ENCODE measurements at regions not wholly inside any gene's neighbourhood (a gene's known extent, or its start where the extent isn't known, plus 50 kb on each side); places are given as distances from the start of the nearest gene placed in this dataset.

DNA sequence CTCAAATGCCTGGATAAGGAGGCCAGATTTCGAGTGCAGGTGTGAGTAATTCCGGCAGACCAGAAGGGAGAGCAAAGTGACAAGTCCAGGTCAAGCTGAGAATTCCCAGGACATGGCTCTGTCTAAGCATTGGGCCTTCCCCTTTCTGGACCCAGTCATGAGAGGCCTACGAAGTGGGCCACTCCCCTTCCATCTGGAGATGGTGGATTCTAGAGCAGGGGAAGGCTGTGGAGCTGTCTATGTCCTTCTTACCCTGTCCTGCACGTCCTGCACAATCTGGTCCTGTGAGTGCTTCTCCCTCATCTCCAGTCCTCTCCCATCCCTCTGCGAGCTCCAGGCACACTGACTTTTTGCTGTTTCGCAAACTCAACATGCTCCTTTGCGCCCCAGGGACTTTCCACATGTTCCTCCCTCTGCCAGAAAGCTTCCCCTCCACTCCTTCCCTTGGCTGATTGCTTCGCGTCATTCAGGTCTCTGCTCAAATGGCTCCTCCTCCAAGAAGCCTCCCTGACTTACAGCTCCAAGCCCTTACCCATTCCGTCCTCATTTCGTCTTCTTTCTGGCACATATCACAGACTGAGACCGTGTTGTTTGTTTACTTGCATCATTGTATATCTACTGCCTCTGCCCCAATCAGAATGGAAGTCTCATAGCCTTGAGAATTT is 193.2 kb downstream of the URI1 start:
- no peak overlapping the region for H3K9ac ChIP-seq (ENCODE audit: low read length)
- H3F3A ChIP-seq (ENCODE audit: insufficient read depth, low read length), result no peaks in the 10 kb centered on the region
- H3K36me3 ChIP-seq (ENCODE audit: insufficient read depth, low read length), result no peaks in the 10 kb centered on the region
- no peak overlapping the region for H3K4me3 ChIP-seq (ENCODE audit: low read depth, low read length, poor library complexity, severe bottlenecking)
- no peaks in the 10 kb centered on the region for H3K79me2 ChIP-seq (ENCODE audit: insufficient read depth, low read length)
- no peak overlapping the region for H3K4me2 ChIP-seq (ENCODE audit: low read length)
- no peak overlapping the region for H2AFZ ChIP-seq (ENCODE audit: low read length)
- H4K20me1 ChIP-seq (ENCODE audit: insufficient read depth, low read length), result no peaks in the 10 kb centered on the region
- TF ChIP-seq EZH2 (IDR thresholded peaks at IDR 0.05; ENCODE audit: borderline replicate concordance, low read length), result no peak
- TF ChIP-seq, protein P1, sequence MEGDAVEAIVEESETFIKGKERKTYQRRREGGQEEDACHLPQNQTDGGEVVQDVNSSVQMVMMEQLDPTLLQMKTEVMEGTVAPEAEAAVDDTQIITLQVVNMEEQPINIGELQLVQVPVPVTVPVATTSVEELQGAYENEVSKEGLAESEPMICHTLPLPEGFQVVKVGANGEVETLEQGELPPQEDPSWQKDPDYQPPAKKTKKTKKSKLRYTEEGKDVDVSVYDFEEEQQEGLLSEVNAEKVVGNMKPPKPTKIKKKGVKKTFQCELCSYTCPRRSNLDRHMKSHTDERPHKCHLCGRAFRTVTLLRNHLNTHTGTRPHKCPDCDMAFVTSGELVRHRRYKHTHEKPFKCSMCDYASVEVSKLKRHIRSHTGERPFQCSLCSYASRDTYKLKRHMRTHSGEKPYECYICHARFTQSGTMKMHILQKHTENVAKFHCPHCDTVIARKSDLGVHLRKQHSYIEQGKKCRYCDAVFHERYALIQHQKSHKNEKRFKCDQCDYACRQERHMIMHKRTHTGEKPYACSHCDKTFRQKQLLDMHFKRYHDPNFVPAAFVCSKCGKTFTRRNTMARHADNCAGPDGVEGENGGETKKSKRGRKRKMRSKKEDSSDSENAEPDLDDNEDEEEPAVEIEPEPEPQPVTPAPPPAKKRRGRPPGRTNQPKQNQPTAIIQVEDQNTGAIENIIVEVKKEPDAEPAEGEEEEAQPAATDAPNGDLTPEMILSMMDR (IDR thresholded peaks at IDR 0.05; ENCODE audit: low read length), result no peak
- no peaks in the 10 kb centered on the region for H3K9me3 ChIP-seq (ENCODE audit: low read length)
- no peak overlapping the region for H3K27ac ChIP-seq (ENCODE audit: low read depth, low read length, poor library complexity, severe bottlenecking)
- no peaks in the 10 kb centered on the region for H3K4me1 ChIP-seq (ENCODE audit: insufficient read depth, low read length, severe bottlenecking)
- no peaks in the 10 kb centered on the region for H3K9me2 ChIP-seq (ENCODE audit: low read depth, low read length)
- H3K27me3 ChIP-seq (ENCODE audit: insufficient read depth, low read length), result no peaks in the 10 kb centered on the region

DNA sequence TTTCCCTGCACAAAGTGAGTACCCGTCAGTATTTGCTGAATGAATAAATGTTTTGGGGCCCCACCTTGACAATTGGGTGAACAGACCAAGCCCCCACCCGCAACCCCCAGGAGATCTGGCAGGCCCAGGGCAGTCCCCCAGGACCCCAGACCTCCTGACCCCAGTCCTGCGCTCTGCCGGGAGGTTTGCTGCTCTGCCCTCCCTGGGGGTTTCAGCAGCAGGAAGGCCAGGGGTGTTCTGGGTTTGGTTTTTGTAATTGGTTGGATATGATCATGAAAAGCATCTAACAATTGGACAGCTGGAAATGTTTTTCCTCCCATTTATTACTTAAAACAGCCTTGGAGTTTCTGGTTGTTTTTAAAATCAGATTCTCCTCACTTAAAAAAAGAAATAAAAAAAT is 193.8 kb downstream of the URI1 start:
- TF ChIP-seq EZH2 (IDR thresholded peaks at IDR 0.05; ENCODE audit: borderline replicate concordance, low read length), result no peak
- TF ChIP-seq, protein P1 (IDR thresholded peaks at IDR 0.05; ENCODE audit: low read length), result no peak
- Histone ChIP-seq H3F3A (ENCODE audit: insufficient read depth, low read length) (no peaks in the 10 kb centered on the region), H3K9ac (ENCODE audit: low read length) (no peak overlapping the region), H3K4me2 (ENCODE audit: low read length) (no peak overlapping the region), H3K4me3 (ENCODE audit: low read depth, low read length, poor library complexity, severe bottlenecking) (no peak overlapping the region), H3K9me2 (ENCODE audit: low read depth, low read length) (no peaks in the 10 kb centered on the region), H3K9me3 (ENCODE audit: low read length) (no peaks in the 10 kb centered on the region), H3K27ac (ENCODE audit: low read depth, low read length, poor library complexity, severe bottlenecking) (no peak overlapping the region), H3K79me2 (ENCODE audit: insufficient read depth, low read length) (no peaks in the 10 kb centered on the region), H3K27me3 (ENCODE audit: insufficient read depth, low read length) (no peaks in the 10 kb centered on the region), H3K36me3 (ENCODE audit: insufficient read depth, low read length) (no peaks in the 10 kb centered on the region), H2AFZ (ENCODE audit: low read length) (no peak overlapping the region), H3K4me1 (ENCODE audit: insufficient read depth, low read length, severe bottlenecking) (no peaks in the 10 kb centered on the region), H4K20me1 (ENCODE audit: insufficient read depth, low read length) (no peaks in the 10 kb centered on the region)

DNA sequence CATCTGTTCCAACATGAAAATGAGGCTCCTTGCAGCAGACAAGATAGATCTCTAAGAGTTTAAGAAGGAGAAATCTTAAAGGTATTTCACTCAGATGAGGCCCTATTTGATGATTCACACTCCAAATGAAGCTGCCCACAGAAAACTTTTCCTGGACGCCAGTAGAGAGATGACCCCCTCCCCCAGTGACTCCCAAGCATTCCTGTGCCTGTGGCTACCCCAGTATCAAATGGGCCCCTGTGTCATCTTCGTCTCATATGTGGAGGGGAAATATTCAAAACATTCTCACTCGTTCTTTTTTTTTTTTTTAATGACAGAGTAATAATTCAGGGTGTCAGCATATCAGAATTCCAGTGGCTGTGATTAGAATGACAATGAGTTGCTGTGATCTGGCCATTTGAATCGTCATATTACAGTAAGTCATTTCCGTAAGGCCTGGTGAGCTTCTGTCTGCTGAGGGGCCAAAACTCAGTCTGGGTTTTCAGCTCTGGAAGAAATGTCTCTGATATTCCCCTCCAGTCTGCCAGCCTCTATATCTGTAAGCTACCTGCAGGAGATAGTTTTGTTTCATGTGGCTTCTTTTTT is 194.7 kb downstream of the URI1 start:
- no peaks in the 10 kb centered on the region for H3K36me3 ChIP-seq (ENCODE audit: insufficient read depth, low read length)
- no peaks in the 10 kb centered on the region for H3K27me3 ChIP-seq (ENCODE audit: insufficient read depth, low read length)

More for the DNA sequence above, 194.7 kb downstream of the URI1 start:
- Histone ChIP-seq H4K20me1 (ENCODE audit: insufficient read depth, low read length) (no peaks in the 10 kb centered on the region), H3K9me3 (ENCODE audit: low read length) (no peaks in the 10 kb centered on the region), H3K4me3 (ENCODE audit: low read depth, low read length, poor library complexity, severe bottlenecking) (no peak overlapping the region), H3K9ac (ENCODE audit: low read length) (no peak overlapping the region), H3K4me2 (ENCODE audit: low read length) (no peak overlapping the region), H3K4me1 (ENCODE audit: insufficient read depth, low read length, severe bottlenecking) (no peaks in the 10 kb centered on the region), H3K79me2 (ENCODE audit: insufficient read depth, low read length) (no peaks in the 10 kb centered on the region), H2AFZ (ENCODE audit: low read length) (no peak overlapping the region), H3F3A (ENCODE audit: insufficient read depth, low read length) (no peaks in the 10 kb centered on the region), H3K9me2 (ENCODE audit: low read depth, low read length) (no peaks in the 10 kb centered on the region), H3K27ac (ENCODE audit: low read depth, low read length, poor library complexity, severe bottlenecking) (no peak overlapping the region)
- TF ChIP-seq, protein P1 (IDR thresholded peaks at IDR 0.05; ENCODE audit: low read length), result no peak
- no peak for TF ChIP-seq EZH2 (IDR thresholded peaks at IDR 0.05; ENCODE audit: borderline replicate concordance, low read length)
